GM12892 (cell line): ENCODE measurements at regions not wholly inside any gene's neighbourhood (a gene's known extent, or its start where the extent isn't known, plus 50 kb on each side); places are given as distances from the start of the nearest gene placed in this dataset.

Experiments used
- POLR2A ChIP-seq: IDR thresholded peaks from 2 replicates; pipeline ENCODE4 v1.6.1; 2011; ENCODE audit warnings: low read depth, low read length, control low read depth
- POLR2AphosphoS5 ChIP-seq: IDR thresholded peaks from 2 replicates; pipeline ENCODE4 v1.6.1; 2011; ENCODE audit warnings: low read depth, low read length, control low read depth
- TAF1 ChIP-seq: IDR thresholded peaks from 2 replicates; pipeline ENCODE4 v1.6.1; 2011; ENCODE audit warnings: low read depth, mild to moderate bottlenecking, control low read depth, low read length, borderline replicate concordance

GRCh38 chr15:91537856-91538255 is 315.7 kb upstream of the SLCO3A1 start:
- TF ChIP-seq POLR2AphosphoS5 (no peak), POLR2A (no peak), TAF1 (no peak)
